ENCODE measurements at regions not wholly inside any gene's neighbourhood (a gene's known extent, or its start where the extent isn't known, plus 50 kb on each side); places are given as distances from the start of the nearest gene placed in this dataset.
"Not testable (repeated sequence)": the region's sequence is repeated elsewhere in the genome, so short reads cannot be mapped to it uniquely, and the experiment has no call there.

GRCh38 chr5:96528826-96529474 lies 95.9 kb upstream of the PCSK1 start:
- DNase-seq (ENCODE audit: low read depth in 2 of 2), result no peak

GRCh38 chr5:96529559-96529958 lies 96.5 kb upstream of the PCSK1 start:
- no peak for DNase-seq (ENCODE audit: low read depth in 2 of 2)

DNA sequence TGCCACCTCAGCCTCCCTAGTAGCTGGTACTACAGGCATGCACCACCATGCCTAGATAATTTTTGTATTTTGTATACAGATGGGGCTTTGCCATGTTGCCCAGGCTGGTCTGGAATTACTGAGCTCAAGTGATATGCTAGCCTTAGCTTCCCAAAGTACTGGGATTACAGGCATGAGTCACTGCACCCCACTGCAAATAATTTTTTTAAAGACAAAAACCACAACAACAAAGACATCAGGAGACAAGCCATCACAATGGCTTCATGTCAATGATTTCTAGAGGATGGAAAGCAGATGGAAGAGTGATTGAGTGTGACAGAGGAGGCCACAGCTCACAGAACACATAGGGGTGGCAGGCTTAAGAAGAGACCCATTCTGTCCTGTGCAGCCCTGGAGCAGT lies 97.9 kb upstream of the PCSK1 start:
- no peak for DNase-seq (ENCODE audit: low read depth in 2 of 2)

GRCh38 chr5:96533371-96533770 lies 100.3 kb upstream of the PCSK1 start:
- DNase-seq (ENCODE audit: low read depth in 2 of 2), result no peak

GRCh38 chr5:96537386-96537785 lies 104.3 kb upstream of the PCSK1 start:
- DNase-seq (ENCODE audit: low read depth in 2 of 2), result no peak

GRCh38 chr5:96538808-96539250 lies 105.8 kb upstream of the PCSK1 start:
- no peak for DNase-seq (ENCODE audit: low read depth in 2 of 2)

- DNase-seq (ENCODE audit: low read depth in 2 of 2), result no peak
Observed at GRCh38 chr5:96546120-96546519, 113.1 kb upstream of the PCSK1 start.

DNA sequence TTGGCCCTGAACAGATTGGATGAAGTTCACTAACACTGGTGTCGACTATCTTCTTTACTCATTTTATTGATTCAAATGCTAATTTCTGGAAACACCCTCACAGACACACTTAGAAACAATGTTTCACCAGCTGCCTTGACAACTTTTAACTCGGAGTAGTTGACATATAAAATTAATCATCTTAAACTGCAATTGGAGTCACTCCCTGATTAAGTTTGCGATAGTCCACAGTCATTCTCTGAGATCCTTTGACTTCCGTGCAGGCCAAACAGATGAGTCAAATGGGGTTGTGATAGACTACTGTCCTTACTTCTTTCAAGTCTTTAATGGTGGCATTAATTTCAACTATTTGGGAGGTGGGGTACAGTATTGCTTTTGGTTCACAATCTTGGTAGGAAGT lies 114.4 kb upstream of the PCSK1 start:
- DNase-seq (ENCODE audit: low read depth in 2 of 2), result no peak

- DNase-seq (ENCODE audit: low read depth in 2 of 2), result no peak
Observed at GRCh38 chr5:96548905-96549304, 113.3 kb upstream of the CAST start.

DNA sequence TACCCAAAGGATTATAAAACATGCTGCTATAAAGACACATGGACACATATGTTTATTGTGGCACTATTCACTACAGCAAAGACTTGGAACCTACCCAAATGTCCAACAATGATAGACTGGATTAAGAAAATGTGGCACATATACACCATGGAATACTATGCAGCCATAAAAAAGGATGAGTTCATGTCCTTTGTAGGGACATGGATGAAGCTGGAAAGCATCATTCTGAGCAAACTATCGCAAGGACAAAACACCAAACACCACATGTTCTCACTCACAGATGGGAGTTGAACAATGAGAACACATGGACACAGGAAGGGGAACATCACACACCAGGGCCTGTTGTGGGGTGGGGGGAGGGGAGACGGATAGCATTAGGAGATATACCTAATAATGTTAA lies 101.3 kb upstream of the CAST start:
- not testable (repeated sequence) for DNase-seq (ENCODE audit: low read depth in 2 of 2)

DNA sequence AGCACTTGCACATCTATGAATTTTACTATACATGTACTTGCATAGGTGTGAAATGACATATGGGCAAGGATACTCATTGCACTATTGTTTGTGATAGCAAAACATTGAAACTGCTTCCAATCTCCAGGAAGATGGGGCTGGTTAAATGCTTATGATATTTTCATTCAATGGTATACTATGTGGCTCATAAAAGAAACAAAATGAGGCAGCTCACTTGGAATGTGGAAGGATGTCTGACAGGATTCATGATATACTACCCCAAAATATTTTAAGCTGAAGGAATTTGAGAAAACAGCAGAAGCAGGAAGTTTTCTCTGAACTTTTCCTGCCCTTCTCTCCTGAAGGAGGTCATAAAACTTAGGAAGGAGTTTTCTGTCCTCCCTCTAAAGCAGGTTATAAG lies 99.6 kb upstream of the CAST start:
- DNase-seq (ENCODE audit: low read depth in 2 of 2), result no peak

DNA sequence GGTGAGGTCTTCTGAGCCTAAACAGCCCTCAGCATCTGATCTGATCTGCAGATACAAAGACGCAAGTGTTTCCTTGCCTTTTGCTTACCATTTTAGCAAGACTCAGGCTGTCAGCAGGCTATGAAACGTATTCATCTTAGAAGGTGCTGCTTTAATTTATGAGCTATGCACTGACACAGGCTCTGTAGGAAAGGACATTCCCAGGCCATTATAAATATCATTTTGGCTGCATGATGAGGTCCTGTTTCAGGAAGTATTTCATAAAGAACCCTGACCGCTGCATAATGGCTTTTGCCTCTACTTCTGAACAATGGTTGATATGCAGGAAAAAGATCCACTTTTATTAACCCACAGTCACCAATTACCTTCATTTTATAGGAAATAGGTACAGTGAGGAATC lies 98.4 kb upstream of the CAST start:
- DNase-seq (ENCODE audit: low read depth in 2 of 2), result no peak

DNA sequence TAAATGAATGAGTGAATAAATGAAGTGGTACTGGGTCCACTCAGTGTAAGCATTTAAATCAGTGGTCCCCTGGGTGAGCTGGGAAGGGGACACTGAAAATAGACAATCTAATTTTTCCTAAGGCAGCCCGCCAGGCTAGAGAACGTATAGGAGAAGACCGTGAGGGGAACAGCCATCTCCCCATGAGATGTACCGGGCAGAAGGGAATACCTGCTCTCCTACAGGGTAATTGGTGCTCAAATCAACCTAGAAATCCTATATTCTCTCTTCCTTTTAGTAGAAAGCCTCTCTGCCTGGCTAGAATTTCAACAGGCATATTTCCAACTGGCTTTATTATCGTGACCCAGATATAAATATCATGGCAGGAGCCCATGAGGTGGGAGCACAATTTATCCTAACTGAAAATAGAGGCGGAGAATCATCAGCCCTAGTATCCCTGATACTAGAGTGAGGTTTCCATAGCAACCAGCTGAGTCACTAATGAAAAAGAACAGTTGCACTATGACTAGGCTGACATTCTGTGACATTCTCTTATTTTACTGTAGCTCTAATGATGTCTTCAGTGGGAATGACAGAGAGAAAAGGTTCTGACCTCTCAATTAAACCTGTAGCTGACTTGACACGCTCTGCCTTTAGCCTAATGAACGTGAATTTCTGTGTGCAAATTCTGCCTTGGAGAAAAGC lies 96.5 kb upstream of the CAST start:
- no peak for DNase-seq (ENCODE audit: low read depth in 2 of 2)

DNA sequence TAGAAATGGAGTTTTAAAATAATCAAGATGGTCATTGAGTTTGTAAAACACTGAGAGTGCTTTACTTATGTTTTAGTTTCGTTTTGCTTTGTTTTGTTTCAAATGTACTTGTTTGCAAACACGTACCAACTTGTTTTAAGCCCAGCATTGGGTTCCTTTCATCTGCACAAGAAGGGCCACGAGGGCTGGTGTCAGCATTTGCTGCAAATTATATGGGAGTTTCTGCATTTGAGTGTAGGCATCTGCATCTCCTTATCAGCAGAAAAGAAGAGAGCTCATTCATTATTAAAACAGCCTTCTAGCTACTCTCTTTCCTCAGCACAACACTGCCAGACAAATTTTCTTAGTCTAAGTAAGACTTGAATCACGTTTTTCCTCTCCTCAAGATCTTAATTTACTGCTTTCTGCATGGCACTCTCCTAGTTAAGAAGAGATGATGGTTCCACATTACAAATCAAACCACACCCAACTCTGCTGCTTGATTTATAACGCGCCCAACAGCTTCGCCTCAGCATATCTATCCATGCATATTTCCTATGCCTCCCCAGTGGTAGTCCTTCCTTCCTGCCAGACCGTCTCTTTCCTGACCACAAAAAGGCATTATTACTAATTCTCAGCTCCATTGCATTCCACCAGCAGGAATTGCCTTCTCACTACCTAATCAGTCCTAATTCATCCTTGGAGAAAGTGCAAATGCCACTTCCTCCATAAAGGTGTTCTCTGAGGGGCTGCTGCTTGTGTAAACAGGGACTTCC lies 95.2 kb upstream of the CAST start:
- no peak for DNase-seq (ENCODE audit: low read depth in 2 of 2)

- no peak for DNase-seq (ENCODE audit: low read depth in 2 of 2)
Observed at GRCh38 chr5:96569332-96569731, 92.8 kb upstream of the CAST start.

GRCh38 chr5:96569770-96570169 lies 92.4 kb upstream of the CAST start:
- no peak for DNase-seq (ENCODE audit: low read depth in 2 of 2)

DNA sequence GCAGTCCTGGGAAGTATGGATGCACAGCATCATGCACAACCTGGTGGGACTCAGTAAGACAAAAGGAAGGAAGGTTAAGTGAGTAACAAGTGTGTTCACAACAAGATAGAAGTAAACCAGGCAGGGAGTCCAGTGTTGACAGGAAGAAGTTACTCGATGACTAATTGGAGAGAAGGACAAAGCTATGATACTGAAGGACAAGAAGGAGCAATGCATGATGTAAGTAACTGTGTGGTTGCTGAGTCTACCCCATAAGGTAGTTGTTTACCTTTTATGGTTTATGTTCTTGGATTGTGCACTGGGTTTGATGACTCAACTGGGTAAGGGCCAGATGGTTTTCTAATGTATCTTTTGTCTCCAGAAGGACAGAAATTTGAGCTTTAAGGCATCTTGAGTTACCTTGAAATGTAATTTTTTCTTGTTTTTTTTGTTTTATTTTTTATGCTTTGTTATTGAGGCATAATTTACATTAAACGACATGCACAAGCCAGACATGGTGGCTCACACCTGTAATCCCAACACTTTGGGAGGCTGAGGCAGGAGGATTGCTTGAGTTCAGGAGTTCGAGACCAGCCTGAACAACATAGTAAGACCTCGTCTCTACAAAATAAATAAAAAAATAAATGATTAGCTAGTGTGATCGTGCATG lies 89.2 kb upstream of the CAST start:
- DNase-seq (ENCODE audit: low read depth in 2 of 2), result no peak

DNA sequence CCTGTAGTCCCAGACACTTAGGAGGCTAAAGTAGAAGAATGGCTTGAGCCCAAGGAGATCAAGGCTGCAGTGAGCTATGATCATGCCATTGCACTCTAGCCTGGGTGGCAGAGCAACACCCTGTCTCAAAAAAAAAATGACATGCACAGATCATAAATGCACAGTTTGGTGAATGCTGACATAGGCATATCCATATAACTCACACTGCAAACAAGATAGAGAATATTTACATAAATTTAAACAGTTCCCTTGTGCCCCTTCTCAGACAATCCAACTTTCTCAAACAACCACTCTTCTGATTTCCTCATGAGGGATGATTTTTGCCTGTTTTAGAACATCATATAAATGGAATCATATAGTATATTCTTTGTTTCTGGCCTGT lies 88.7 kb upstream of the CAST start:
- DNase-seq (ENCODE audit: low read depth in 2 of 2), result no peak

DNA sequence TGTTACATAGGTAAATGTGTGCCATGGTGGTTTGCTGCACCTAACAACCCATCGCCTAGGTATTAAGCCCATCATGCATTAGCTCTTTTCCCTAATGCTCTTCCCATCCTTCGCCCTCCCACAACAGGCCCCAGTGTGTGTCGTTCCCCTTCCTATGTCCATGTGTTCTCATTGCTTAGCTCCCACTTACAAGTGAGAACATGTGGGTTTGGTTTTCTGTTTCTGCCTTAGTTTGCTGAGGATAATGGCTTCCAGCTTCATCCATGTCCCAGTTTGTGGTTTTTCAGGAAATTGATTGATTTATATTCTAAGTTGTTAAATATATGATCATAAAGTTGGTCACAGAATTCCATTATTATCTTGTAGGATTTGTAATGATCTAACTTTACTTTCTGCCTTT lies 85.3 kb upstream of the CAST start:
- no peak for DNase-seq (ENCODE audit: low read depth in 2 of 2)

DNA sequence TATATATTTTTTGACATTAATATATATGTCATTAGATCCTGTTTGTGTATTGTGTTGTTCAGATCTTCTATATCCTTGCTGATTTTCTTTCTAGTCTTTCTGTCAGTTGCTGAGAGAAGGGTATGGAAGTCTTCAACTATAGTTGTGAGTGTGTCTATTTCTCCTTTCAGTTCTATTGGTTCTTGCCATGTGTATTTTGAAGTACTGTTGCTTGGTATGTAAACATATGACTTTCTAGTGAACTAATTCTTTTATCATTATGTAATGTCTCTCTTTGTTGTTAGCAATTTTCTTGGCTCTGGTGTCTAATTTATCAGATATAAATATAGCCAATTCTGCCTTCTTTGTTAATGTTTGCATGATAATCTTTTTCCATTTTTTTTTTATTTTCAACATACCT lies 84.3 kb upstream of the CAST start:
- DNase-seq (ENCODE audit: low read depth in 2 of 2), result no peak

GRCh38 chr5:96579711-96580110 lies 82.5 kb upstream of the CAST start:
- DNase-seq (ENCODE audit: low read depth in 2 of 2), result no peak

DNA sequence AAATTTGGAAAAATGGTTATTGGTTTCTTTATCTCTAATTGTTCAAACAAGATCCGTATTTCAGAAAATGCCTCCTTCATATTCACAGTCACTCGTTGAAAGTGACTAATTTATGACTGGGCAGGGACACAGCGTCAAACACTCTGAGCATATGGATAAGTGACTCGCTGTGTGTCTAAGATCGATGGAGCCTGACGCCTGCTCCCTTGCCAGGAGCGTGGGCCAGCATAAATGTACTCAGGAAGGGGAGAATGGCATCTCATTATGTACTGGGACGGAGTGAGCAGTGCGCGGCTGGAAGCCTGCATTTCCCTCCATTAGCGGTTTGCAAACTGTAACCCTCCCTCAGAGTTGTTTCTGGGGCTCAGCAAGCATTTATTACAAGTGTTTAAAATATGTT lies 79.8 kb upstream of the CAST start:
- DNase-seq (ENCODE audit: low read depth in 2 of 2), result no peak

- no peak for DNase-seq (ENCODE audit: low read depth in 2 of 2)
Observed at GRCh38 chr5:96584712-96585111, 77.5 kb upstream of the CAST start.

Measured in stimulated activated CD8-positive, alpha-beta memory T cell treated with anti-CD3 and anti-CD28 coated beads, Interleukin-15, amount 100 ng/mL, for 48 hours (primary cell).